LNCAP (cell line): ENCODE measurements at regions not wholly inside any gene's neighbourhood (a gene's known extent, or its start where the extent isn't known, plus 50 kb on each side); places are given as distances from the start of the nearest gene placed in this dataset.

Source experiments
- TF ChIP-seq, protein P1 (sequence below): fragments of 450-650 bp; IDR thresholded peaks from 2 replicates; pipeline ENCODE4 v1.5.1; 2017; ENCODE audit warnings: mild to moderate bottlenecking

- TF ChIP-seq, protein P1, sequence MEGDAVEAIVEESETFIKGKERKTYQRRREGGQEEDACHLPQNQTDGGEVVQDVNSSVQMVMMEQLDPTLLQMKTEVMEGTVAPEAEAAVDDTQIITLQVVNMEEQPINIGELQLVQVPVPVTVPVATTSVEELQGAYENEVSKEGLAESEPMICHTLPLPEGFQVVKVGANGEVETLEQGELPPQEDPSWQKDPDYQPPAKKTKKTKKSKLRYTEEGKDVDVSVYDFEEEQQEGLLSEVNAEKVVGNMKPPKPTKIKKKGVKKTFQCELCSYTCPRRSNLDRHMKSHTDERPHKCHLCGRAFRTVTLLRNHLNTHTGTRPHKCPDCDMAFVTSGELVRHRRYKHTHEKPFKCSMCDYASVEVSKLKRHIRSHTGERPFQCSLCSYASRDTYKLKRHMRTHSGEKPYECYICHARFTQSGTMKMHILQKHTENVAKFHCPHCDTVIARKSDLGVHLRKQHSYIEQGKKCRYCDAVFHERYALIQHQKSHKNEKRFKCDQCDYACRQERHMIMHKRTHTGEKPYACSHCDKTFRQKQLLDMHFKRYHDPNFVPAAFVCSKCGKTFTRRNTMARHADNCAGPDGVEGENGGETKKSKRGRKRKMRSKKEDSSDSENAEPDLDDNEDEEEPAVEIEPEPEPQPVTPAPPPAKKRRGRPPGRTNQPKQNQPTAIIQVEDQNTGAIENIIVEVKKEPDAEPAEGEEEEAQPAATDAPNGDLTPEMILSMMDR, result no peak
Observed at GRCh38 chr1:80163686-80164085, 1157.2 kb upstream of the ADGRL4 start.

DNA sequence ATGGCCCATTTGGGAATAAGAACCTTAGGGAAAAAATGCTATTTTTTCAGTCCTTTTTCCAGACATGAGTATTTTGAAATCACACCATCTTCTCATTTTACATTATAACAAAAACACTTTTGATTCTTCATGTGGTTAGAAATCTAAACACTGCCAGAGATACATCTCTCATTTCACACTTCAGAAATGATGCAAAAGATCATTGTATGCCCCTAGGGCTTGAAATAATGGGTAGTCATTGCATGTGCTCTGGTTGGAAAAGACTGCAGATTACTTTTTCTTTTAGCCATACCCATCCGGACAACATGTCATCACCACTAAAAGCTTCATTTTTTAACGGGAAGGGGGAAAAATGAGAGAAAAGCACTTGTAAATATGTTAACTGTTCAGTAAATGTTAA lies 1152.2 kb upstream of the ADGRL4 start:
- TF ChIP-seq, protein P1, result no peak

DNA sequence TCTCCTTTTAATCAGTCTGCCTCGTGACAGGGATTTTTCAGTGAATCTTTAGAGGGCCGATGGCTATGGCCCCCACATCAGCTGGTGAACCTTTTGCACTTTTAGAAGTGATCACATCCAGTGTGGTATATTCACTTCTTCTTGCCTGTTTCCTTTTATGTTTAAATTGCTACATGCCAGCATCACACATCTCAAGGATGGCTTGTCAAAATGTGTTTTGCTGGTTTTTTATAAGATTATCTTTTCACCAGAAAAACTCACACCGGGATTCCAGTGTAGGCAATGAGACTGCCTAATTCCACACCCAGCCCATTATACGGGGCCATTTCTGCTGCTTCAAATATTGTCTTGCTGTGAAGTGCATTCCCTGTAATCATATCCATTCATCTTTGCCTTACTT lies 1151.7 kb upstream of the ADGRL4 start:
- TF ChIP-seq, protein P1, result no peak

DNA sequence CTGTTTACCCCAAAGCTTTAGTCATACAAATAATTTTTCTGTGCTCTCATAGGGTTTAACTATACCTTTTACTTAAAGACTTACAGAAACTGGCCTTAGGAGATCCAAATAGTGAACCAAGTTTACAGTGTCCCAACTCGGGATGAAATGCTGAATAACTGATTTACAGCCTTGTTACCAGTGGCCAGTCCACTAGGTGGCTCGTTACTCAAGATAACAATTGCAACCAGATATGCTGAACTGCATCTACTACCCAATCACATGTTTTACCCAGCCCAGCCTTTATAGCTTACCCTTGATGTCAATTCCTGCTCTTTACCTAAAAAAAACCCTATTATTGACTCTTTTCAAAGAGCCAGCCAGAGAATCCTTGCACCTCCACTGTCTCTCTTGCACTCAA lies 1148.8 kb upstream of the ADGRL4 start:
- TF ChIP-seq, protein P1, result peak; percentile 45; the same call in 1 of the 2 replicates

- TF ChIP-seq, protein P1, result no peak
Observed at GRCh38 chr1:80154176-80154575, 1147.6 kb upstream of the ADGRL4 start.

DNA sequence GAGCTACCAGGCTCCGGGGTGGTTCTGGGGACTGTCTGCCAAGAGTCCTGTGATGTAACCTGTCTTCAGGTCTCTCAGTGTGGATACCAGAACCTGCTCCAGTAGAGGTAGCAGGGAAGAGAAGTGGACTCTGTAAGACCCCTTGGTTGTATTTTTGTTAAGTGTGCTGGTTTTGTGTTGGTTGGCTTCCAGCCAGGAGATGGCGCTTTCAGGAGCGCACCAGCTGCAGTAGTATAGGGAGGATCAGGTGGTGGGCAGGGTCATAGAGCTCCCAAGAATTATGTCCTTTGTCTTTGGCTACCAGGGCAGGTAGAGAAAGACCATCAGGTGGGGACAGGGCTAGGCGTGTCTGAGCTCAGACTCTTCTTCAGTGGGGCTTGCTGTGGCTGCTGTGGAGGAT lies 1147.2 kb upstream of the ADGRL4 start:
- TF ChIP-seq, protein P1, result no peak

DNA sequence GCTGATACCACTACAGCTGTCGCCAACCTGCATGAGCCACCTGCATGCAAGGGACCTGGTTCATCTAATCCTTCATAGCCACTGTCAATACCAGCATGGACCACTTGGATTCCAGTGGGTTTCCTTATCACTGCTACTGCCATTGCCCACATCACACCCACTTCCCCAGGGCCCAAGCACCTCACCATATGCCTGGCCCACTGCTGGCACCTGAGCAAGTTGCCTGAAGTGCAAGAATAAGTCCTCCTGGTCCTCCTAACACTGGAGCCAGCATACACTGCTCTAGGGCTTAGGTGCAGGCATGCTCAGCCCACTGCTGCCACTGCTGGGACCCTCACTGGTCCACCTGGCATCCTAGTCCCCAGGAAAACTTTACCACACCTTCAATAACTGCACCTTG lies 1136.8 kb upstream of the ADGRL4 start:
- TF ChIP-seq, protein P1, result no peak
